ENCODE measurements at regions not wholly inside any gene's neighbourhood (a gene's known extent, or its start where the extent isn't known, plus 50 kb on each side); places are given as distances from the start of the nearest gene placed in this dataset.

- TF ChIP-seq GATA2 (IDR thresholded peaks at IDR 0.05; ENCODE audit: low read depth, low read length): no peak
- no peak for TF ChIP-seq GATA3 (IDR thresholded peaks at IDR 0.05; ENCODE audit: low read depth, low read length)
These were observed 406.1 kb downstream of the GPM6A start for GRCh38 chr4:175405961-175406360.
